ENCODE measurements at regions not wholly inside any gene's neighbourhood (a gene's known extent, or its start where the extent isn't known, plus 50 kb on each side); places are given as distances from the start of the nearest gene placed in this dataset.
"Not testable (repeated sequence)": the region's sequence is repeated elsewhere in the genome, so short reads cannot be mapped to it uniquely, and the experiment has no call there.

GRCh38 chr20:47978428-47979120 is 193.3 kb upstream of the SULF2 start:
- H3K4me3 Mint-ChIP-seq (ENCODE audit: unreplicated experiment); intact Hi-C loops (cut with micrococcal nuclease; ENCODE audit: unreplicated experiment); POLR2A ChIA-PET; H3K4me3 ChIP-seq (ENCODE audit: low read depth, low read length); H3K9me3 ChIP-seq; H3K36me3 Mint-ChIP-seq (ENCODE audit: insufficient read depth, unreplicated experiment); H3K36me3 ChIP-seq (ENCODE audit: control insufficient read depth, insufficient read depth, low read length); H3K9me3 Mint-ChIP-seq (ENCODE audit: unreplicated experiment); H3K27me3 Mint-ChIP-seq (ENCODE audit: insufficient read depth, unreplicated experiment); BruUV-seq (replicated peaks); CTCF ChIA-PET; H3K27me3 ChIP-seq (replicated peaks; ENCODE audit: control insufficient read depth, insufficient read depth, low read length): not testable (repeated sequence)
- Mint-ChIP-seq H3K27ac (ENCODE audit: unreplicated experiment) (peak overlapping the region; percentile 9), H3K4me1 (ENCODE audit: low read depth, unreplicated experiment) (peaks cover 13% of the 10 kb centered on the region)
- peaks cover 11% of the 10 kb centered on the region; the same call in 1 of the 2 replicates for H3K4me1 ChIP-seq
- peak in 1 of 2 experiments; percentile 20 for DNase-seq

GRCh38 chr20:47977789-47978252 is 192.5 kb upstream of the SULF2 start:
- H3K4me1 Mint-ChIP-seq (ENCODE audit: low read depth, unreplicated experiment); intact Hi-C loops (cut with micrococcal nuclease; ENCODE audit: unreplicated experiment): not testable (repeated sequence)

GRCh38 chr20:47977017-47977788 is 191.9 kb upstream of the SULF2 start:
- H3K9me3 ChIP-seq; H3K36me3 Mint-ChIP-seq (ENCODE audit: insufficient read depth, unreplicated experiment); H3K27ac Mint-ChIP-seq (ENCODE audit: unreplicated experiment); H3K4me1 Mint-ChIP-seq (ENCODE audit: low read depth, unreplicated experiment); intact Hi-C loops (cut with micrococcal nuclease; ENCODE audit: unreplicated experiment); POLR2A ChIA-PET; H3K9me3 Mint-ChIP-seq (ENCODE audit: unreplicated experiment); BruUV-seq (replicated peaks); H3K4me3 ChIP-seq (ENCODE audit: low read depth, low read length); H3K4me3 Mint-ChIP-seq (ENCODE audit: unreplicated experiment); H3K27me3 Mint-ChIP-seq (ENCODE audit: insufficient read depth, unreplicated experiment); H3K27me3 ChIP-seq (replicated peaks; ENCODE audit: control insufficient read depth, insufficient read depth, low read length); H3K36me3 ChIP-seq (ENCODE audit: control insufficient read depth, insufficient read depth, low read length): not testable (repeated sequence)
- CTCF ChIA-PET: interaction anchor here (0.8 kb wide), 1 partner anchor 122 kb away, joined by 3 read pairs; no protein-coding TSS in a partner anchor
- H3K4me1 ChIP-seq: peaks cover 11% of the 10 kb centered on the region; the same call in 1 of the 2 replicates
- peak in 1 of 2 experiments; percentile 31 for DNase-seq

More at GRCh38 chr20:47977789-47978252, 192.5 kb upstream of the SULF2 start:
- BruUV-seq (replicated peaks); POLR2A ChIA-PET; H3K36me3 Mint-ChIP-seq (ENCODE audit: insufficient read depth, unreplicated experiment); CTCF ChIA-PET; H3K27me3 Mint-ChIP-seq (ENCODE audit: insufficient read depth, unreplicated experiment); H3K36me3 ChIP-seq (ENCODE audit: control insufficient read depth, insufficient read depth, low read length); H3K9me3 ChIP-seq; H3K27ac Mint-ChIP-seq (ENCODE audit: unreplicated experiment); H3K4me3 Mint-ChIP-seq (ENCODE audit: unreplicated experiment); H3K4me3 ChIP-seq (ENCODE audit: low read depth, low read length); H3K9me3 Mint-ChIP-seq (ENCODE audit: unreplicated experiment); H3K27me3 ChIP-seq (replicated peaks; ENCODE audit: control insufficient read depth, insufficient read depth, low read length): not testable (repeated sequence)
- peaks cover 11% of the 10 kb centered on the region; the same call in 1 of the 2 replicates for H3K4me1 ChIP-seq
- peak in 1 of 2 experiments; percentile 25 for DNase-seq

- peaks cover 6% of the 10 kb centered on the region for H3K4me1 Mint-ChIP-seq (ENCODE audit: low read depth, unreplicated experiment)
- H3K4me3 Mint-ChIP-seq (ENCODE audit: unreplicated experiment): no peak overlapping the region
- CTCF ChIA-PET: no interaction called here
- Histone ChIP-seq H3K27me3 (replicated peaks; ENCODE audit: control insufficient read depth, insufficient read depth, low read length) (no peaks in the 10 kb centered on the region), H3K9me3 (no peaks in the 10 kb centered on the region), H3K4me3 (ENCODE audit: low read depth, low read length) (no peak overlapping the region), H3K4me1 (peaks cover 6% of the 10 kb centered on the region; the same call in 1 of the 2 replicates), H3K36me3 (ENCODE audit: control insufficient read depth, insufficient read depth, low read length) (no peaks in the 10 kb centered on the region)
- DNase-seq: peak in 1 of 2 experiments; percentile 33
- H3K27me3 Mint-ChIP-seq (ENCODE audit: insufficient read depth, unreplicated experiment): no peaks in the 10 kb centered on the region
- H3K9me3 Mint-ChIP-seq (ENCODE audit: unreplicated experiment): no peaks in the 10 kb centered on the region
- no peaks in the 10 kb centered on the region for H3K36me3 Mint-ChIP-seq (ENCODE audit: insufficient read depth, unreplicated experiment)
- no peak for TF ChIP-seq CTCF (IDR thresholded peaks at IDR 0.05; ENCODE audit: insufficient read depth in 1 of 2, low read depth in 1 of 2, low read length in 1 of 2, severe bottlenecking in 1 of 2, unreplicated experiment in 1 of 2)
- no TSS peak for BruUV-seq (replicated peaks)
- POLR2A ChIA-PET: no interaction called here
- H3K27ac Mint-ChIP-seq (ENCODE audit: unreplicated experiment): no peak overlapping the region
- intact Hi-C loops (cut with micrococcal nuclease; ENCODE audit: unreplicated experiment): no loop called here
Measured at GRCh38 chr20:47974234-47974878, 189.1 kb upstream of the SULF2 start.

All from Caco-2 (cell line).